ENCODE measurements at regions not wholly inside any gene's neighbourhood (a gene's known extent, or its start where the extent isn't known, plus 50 kb on each side); places are given as distances from the start of the nearest gene placed in this dataset.
"Not testable (repeated sequence)": the region's sequence is repeated elsewhere in the genome, so short reads cannot be mapped to it uniquely, and the experiment has no call there.

DNA sequence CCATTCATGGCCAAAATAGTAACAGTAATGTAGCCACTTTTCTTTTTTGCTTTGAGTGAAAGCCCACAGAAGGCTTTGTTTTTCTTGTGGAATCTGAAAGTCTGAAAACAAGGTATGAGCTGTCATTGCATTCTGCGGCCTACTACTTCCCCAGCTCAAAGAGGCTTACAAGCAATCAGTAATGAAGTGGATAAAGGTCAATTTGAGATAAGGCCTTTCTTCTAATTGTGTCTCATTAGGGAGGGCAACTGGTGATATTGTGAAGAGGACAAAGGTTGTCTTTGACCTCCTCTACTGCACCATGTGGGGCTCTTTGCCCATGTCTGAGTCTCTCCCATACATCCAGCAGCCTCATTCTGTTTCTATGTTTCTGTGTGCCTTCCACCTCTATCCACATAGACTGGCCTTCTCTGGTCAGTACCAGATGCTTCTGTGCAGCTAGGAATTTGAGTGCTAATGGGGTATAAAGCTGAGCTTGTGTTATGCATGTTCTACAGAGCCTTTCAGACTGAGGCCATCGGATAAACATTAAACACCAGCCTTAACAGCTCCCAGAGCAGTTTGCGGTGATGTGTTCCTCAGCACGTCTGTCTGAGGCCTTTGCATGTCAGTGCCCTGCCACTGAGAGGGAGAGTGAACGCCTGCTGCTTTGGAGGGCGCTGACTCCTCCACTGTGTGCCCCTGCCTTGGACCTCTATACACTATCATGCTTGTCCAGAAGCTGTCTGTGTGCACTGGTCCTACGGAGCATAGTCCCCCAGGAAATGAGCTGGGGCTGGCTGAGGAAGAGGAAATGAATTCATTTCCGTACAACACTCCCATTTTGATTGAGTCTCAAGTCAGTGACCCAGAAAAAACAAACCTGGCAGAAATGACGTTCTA is 80.2 kb downstream of the SH2D1A start:
- no peak for DNase-seq

DNA sequence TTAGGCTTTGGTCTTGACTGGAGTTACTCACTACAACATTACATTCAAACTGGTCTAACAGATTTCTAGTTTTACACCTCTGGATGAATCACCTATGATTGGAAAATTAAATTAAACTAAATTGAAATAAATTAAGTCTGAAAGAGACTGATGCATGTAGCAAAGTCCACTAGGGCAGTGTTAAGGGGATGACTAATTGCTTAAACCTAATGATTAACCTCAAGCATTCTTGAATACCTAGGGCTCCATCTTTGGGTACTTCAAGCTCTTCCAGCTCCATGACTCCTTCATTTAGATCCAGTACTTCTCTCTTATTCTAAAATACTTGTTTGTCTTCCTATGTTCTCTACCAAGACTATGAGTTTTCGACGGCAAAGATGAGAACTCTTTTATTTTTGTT is 86.8 kb downstream of the SH2D1A start:
- no peak for DNase-seq

DNA sequence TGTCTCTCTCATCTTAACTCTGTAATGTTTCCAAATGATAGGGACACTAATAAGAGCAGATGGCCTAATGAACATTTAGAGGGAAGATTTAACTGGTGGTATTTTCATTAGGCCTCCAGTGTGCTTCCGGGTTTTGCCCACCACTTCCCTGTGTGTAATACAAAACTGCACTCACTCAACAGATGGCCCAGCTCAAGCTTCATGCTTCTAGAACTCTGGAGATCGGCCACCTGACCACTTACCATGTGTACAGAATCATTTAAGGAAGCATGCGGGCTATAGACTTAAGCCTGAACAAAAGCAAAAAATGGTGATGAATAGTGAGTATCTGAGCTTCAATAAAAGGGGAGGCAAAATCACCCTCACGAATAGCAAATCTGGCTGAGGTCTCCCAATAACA is 89.3 kb downstream of the SH2D1A start:
- no peak for DNase-seq

DNA sequence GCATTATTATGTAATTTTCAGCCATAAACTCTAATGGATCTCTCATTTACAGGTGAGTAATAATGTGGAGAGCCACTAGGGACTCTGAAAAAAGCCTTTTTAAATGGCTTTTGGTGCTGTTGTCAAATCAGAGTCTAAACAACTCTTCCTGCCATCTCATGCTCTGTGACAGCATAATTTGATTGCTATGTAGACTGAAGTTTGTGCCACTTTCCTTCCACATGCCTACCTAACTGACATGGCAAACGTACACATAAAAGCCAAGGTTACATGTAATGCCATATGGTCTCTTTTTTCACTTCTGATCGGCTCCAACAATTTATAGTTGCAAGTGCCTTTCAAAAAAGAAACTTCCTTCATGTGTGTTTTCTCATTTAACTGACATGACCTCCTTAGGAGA is 94.3 kb downstream of the SH2D1A start:
- no peak for DNase-seq

DNA sequence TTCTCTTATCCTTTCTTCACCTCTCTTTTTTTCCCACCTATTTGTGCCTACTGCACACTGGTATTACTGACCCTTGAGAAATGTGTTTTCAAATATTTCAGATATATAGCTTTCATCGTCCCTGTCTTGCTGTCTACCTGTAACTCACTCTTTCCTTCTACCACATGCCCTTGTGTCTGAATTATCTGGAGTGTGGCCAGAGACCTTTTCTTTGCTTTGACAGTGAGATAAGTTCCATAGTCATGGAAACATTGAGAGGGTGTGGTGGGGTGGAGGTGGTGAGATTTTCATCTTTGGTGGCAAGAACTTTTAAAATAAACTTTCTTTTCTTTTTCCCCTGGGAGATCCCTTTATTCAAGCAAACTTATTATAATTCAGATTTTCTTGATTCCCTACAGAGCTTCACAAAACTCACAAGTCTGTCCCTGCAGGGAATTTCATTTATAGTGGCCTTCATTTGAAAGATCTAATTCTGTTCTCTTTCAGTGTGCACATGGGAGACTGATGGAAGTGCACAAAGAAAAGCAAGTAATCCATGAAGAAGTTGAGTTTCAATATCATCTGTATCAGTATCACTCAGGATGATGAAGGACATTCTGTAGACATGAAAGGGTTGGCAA is 95.7 kb downstream of the SH2D1A start:
- DNase-seq, result no peak

DNA sequence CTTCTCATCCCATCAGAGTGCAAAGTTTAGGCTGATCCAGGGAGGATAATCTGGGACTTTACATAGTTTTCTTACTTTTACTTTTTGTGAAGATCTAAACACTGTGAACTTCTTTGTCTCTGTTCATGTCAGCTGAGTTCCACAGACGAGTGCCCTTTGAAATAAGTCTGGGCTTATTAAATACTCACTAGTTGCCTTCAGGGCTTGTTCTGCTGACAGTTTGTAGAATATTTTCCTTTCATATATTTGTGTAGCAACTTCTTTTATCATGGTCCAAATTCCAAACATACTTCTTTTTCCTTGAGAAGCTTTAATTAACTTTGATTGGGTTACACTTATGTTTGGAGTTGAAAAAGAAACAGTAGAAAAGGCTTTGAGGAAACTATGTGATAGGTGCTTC is 109.6 kb downstream of the SH2D1A start:
- DNase-seq, result no peak

DNA sequence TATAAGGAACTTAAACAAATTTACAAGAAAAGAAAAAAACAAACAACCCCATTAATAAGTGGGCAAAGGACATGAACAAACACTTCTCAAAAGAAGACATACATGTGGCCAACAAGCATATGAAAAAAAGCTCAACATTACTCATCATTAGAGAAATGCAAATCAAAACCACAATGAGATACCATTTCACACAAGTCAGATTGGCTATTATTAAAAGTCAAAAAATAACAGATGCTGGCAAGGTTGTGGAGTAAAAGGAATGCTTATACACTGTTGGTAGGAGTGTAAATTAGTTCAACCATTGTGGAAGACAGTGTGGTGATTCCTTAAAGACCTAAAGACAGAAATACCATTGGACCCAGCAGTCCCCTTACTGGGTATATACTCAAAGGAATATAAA is 113.5 kb downstream of the SH2D1A start:
- not testable (repeated sequence) for DNase-seq

DNA sequence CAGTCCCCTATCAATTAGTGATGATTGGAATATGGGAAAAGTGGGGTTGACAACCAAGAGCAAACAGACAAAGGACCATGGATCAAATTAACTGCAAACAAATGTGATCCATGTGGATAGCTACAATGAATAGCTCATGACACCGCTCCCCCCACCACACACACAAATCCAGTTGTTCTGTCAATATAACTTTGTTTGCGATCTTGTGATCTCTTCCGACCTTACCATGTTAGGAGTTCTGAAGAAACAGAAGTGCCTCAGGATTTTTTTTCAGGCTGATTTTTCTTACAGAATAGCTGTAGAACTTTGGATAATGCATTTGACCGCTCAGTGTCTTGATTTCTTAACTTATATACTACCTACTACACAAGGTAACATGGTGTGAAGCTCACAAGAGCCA is 116.6 kb downstream of the SH2D1A start:
- no peak for DNase-seq

DNA sequence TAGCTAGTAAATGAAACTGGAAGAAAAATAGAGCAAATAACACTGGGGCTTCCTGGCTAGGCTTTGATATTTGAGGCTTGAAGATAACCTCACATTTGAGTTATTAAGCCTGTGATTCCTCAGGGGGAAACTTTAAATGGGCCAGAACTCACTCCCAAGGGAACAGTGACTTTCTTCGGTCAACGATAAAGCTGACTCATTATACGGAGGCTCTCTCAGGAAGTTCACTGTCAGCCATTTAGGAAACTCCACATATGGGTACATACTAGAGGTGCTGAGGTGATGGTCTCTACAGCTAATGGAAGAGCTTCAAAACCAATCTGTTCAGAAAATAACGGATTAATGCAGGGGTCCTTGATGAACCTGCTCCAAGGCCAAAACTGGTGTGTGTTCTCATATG is 120.8 kb downstream of the SH2D1A start:
- no peak for DNase-seq

DNA sequence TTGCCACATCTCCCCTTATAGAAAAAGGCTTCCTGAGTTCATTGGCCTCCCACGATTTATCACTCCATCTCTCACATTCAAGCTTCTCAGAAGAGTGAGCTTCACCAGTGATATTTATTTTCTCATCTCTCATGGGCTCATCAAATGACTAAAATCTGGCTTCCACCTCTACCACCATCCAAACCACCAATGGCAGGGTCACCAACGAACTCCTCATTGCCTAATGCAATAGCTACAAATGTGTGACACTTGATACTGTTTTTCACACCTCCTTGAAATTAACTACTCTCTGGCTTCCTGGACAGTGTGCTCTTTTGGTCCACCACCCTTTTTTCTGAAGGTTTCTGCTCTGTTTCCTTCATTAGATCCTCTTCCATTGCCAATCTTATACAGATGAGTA is 129.0 kb downstream of the SH2D1A start:
- DNase-seq, result no peak

DNA sequence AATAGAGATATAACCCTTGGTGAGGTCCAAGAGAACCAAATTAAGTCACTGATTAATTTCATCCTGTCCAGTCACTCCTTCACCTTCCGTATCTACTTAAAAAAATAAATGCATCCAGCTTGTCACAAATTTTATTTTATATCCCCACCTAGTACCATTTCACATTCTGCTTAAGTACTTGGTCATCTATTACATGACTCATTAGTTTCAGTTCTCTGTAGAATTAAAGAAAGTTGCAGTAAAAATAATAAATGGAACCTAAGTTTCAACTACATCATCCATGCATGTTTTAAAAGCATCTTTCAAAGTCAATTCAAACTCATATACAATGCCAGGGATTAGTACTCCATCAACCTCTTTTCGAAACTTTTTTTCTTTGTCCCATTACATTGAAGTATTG is 130.2 kb downstream of the SH2D1A start:
- DNase-seq, result no peak

DNA sequence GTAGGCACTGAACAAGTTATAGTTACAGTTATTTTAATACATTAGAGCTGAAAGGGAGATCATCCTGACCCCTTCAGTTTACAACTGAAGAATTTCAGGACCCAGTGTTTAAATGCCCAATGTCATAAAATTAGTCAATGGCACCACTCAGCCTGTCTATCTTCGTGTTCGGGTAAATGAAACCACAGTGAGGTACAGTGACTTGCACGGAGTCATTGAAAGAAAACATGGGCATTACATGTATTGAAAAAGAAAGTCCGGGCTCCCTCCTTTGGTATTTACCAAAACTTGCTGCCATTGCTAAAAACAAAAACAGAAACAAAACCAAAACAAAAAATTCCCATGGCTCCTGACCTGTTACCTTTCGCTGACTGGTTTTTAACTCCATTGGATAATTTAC is 131.7 kb downstream of the SH2D1A start:
- no peak for DNase-seq

DNA sequence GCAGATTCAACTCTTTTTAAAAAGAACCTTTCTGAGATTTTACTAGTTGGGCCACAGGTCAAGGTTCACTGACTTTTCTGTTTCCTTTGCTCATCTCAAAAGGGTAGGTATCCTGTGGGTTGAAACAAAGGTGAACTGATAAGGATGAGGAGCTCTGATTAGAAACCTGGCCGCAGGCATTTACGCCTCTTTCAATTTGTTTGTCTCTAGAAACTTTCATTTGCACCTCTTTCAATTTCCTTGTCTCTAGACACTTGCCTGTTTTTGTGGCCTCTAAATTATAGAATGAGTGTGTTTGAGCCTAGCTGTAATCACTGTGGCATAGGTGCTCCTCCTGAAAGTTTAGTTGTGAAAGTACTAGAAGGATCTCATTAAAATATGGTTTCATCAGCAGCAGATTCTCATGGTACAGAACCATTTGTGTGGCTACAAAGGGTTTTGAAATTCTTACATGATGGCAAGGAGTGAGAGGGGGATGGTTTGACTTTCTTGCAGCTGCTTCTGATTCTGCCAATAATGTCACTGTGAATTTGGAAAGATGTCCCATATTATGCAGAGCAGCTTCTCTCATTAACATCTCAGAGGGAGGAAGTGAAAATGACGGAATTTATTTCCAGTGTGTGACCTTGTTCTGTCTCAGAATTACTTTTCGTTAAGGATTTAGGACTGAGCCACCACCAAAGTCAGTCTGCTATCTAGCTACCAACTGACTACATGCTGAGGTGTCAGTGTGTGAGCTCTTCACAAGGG is 142.2 kb downstream of the SH2D1A start:
- no peak for DNase-seq

DNA sequence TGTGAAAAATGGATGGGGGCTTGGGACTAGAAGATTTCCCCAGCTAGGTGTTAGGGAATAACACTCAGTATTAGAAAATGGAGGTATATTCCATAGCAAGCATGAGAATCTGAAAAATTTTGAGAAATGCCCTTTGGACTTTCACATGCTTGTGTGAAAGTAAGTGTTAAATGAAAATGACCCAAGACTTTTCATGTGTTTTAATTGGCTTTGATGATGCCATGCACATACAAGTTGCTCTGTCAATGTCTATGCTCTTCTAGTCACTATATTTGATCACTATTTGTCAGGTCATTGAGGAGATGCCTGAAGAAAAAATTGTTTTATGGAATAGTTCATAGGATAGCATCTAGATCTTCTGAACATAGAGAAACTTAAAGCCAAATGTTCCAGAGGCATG is 147.6 kb downstream of the SH2D1A start:
- DNase-seq, result no peak

DNA sequence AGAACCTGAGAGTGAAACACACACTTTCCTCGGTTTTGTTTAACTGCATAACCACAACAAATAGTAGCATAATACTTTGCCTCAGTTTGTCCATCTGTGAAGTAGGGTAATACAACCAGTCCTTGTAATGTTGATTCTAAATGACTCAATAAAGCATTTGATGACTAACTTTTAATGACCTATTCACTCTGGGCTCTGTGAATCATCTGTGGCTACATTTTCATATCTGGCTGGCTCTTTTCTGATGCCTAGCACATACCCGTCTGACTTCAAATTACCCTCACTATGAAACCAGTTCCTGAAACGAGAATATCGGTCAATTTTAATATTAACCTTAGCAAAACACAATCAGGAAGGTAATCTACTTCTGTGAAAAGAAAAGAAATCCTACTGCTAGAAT is 151.0 kb downstream of the SH2D1A start:
- DNase-seq, result no peak

DNA sequence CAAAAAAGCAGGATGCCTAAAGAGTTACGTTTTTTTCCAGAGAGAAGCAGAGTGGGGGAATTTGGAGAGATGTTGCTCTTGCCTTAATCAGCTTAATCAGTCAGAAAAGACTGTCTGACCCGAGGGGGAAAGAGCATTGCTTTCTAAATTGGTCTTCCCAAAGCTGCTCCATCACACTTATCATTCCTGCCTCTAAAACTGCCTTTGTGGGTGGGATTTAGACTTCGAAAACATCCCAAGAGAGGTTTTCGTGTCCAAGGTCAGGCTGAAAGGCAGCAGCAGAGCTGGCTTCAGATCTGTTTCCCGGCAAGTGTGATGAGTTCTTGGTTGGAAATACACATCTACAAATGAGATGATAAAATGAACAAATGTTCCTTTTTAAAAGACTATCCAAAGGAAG is 155.2 kb downstream of the SH2D1A start:
- no peak for DNase-seq

DNA sequence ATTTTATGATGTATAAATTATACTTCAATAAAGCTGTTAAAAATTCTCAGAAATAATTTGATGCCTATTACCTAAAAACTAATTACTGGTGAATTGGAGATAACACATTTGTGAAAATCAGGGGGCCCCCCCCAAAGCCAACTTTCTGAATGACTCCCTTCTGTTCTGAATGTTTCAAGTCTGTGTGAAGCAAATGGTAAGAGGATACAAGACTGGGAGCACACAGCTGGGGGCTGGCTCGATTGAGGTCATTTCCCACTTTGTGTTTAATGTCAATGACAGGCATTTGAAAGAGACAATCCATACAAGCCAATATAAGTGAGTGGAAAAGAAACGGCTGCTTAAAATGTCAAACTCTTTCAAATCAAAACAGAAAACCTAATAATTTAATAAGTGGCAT is 155.8 kb downstream of the SH2D1A start:
- DNase-seq, result no peak

DNA sequence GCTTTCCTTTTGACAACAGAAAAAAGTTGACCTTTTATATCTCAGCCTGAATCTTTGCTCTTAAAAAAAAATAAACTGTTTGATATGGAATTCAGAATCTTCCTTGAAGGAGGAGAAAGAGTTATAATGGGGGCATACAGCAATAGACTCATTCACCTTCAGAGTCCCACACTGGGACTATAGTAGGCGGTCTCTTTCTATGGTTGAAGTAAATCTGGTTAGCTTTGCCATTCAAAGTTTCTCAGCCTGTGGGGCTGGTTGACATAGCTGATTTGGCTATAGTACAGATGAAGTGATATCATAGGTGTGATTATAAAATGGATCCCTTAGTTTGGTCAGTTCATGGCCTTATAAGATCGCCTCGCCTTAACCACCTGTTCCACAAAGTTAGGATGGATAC is 156.2 kb downstream of the SH2D1A start:
- no peak for DNase-seq

DNA sequence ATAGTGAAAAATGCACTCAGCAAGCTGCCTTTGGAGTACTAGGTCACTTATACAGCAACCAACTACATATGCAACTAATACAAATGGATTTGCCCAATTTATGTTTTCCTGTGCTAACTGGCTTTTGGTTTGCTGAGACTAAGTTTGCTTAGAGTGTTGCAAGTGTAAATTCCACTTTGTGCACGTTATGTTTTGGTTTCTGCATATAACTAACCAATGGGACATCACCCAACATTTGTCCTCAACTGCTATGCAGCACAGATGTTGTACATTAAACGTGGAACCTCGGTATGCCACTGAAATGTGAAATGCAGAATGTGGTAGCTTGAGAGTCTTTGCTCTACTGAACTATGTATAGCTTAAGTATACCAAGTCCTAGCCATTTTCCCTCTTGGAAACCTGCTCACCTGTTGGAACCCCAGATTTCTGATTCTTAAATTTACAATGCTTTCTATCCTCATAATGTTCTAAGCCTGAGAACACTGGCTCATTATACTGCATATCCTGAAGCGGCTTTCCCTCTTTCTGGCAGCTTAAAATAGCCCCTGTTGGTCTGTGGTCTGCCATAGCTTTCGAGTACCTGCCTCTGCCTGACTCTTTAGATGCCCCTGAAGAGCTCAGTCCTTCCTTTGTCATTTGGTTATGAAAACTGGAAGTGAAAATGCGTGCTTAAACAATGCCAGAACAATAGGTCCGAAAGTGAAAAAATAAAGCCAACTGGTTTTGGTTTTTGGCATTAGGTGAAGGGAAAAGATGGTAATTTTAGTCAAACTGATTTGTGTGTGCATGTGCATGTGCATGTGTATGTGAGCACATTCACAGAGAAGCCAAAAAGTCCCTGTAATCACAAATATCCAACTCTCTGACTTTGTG is 158.0 kb downstream of the SH2D1A start:
- no peak for DNase-seq

DNA sequence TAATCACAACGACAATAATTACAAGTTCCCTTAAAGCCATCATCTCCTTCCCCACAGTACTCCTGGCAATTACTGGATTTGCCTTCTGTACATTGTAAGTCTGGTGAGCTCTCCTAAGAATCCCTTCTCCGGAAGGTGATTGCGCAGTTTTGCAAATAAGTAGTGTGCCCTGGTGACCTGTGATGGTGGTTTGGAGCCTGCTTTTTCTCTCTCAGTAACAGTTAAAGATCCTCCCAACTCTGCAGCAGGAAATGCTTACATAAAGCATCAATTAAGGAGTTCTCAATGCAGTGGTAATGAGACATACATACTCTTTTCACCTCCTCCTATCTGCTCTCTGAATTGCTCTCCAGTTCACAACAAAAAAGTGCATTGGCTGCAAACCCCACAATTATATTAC is 159.7 kb downstream of the SH2D1A start:
- no peak for DNase-seq

DNA sequence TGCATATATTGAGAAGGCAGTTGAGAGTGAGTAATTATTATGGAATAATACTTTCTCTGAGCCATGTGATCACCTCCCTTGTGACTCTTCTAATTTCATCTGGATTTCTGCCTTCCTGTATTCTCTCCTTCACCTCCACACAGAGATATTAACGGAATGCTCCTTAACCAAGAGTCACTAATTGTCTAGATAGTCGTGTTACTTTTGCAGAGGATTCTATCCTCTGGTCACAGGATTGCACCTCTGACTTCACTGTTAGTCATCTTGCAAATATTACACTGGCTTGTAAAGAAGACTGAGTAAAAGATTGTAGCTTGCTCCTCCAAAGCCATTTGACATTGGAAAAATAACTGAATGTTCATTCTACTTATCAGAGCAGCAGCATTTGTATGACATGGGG is 160.9 kb downstream of the SH2D1A start:
- DNase-seq, result no peak

DNA sequence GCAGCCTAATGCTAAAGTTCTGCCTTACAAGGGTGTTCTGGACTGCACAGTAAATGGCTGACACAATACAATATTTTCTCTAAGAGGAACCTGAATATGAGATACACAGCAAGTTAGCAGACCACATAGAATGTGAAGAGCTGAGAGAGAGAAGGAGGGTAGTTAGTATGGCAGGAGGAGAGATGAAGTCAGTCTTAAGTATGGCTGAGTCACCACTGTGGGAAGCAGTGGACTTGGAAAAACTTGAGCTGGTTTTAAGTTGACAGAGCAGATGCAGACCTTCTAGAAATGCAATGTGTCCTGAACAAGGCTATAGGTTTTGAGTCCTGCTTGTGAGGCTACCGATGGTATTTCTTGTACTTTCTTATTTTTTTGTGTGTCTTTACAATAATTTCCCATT is 172.5 kb downstream of the SH2D1A start:
- no peak for DNase-seq

DNA sequence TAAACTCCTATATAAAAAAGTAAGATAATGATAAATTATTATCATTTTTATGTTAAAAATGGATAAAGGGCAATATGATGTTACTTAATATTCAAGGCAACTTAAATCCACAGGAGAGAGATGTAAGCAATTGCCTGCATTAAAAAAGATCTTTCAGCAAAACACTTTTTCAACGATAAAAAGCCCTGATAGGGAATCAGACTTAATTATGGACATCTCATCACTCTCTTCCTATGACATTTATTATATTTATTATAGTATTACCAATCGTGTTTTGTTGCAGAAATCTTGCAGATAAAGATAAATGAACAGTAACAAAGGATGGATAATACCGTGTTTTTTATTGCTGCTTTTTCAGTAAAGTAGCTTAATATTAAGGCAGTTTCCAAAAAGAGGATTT is 178.5 kb downstream of the SH2D1A start:
- DNase-seq, result no peak
